Stimulated activated CD8-positive, alpha-beta memory T cell treated with anti-CD3 and anti-CD28 coated beads, Interleukin-15, amount 100 ng/mL, for 4 hours (primary cell): ENCODE measurements at regions not wholly inside any gene's neighbourhood (a gene's known extent, or its start where the extent isn't known, plus 50 kb on each side); places are given as distances from the start of the nearest gene placed in this dataset.
"Not testable (repeated sequence)": the region's sequence is repeated elsewhere in the genome, so short reads cannot be mapped to it uniquely, and the experiment has no call there.

Experiments used
- DNase-seq, 2 donors: peaks; one replicate each; pipeline ENCODE4 v3.0.0-alpha.2; 2020; ENCODE audit warnings: low read depth in 2 of 2

DNA sequence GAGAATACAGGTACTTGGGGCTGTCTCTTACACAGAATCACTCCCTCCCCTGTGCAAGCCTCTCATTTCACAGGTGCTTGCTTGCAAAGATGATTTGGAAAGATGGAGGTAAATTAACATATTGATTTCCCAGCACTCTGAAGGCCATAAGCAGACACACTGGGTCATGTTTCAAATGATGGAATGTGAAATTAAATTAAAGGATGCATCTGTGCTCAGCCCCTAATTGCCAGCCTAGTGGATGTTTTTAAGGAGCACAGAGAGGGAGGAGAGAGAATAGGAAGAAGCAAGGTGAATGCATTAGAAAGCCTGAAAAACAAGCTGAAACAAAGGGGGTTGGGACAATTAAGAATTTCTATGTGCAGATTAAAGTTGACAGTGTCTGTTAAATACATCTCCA is 96.1 kb upstream of the GRIP1 start:
- no peak for DNase-seq

DNA sequence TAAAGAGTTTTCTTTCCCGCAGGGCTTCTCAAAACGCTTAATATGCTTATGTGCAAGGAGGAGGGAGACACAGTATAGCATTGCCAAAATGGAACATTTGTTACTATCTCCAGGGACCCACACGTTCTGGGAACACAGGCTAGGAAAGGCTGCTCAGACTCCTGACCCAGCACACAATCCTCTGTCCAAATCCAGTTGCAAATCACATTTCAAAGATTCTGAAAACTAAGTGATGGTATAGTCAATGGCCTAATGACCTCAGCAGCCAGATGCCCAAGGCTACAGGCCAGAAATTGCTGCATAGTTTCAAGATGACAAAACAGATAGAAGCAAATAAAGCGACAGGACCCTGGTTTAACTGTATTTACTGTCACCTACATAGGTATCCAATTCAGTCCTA is 97.0 kb upstream of the GRIP1 start:
- no peak for DNase-seq

DNA sequence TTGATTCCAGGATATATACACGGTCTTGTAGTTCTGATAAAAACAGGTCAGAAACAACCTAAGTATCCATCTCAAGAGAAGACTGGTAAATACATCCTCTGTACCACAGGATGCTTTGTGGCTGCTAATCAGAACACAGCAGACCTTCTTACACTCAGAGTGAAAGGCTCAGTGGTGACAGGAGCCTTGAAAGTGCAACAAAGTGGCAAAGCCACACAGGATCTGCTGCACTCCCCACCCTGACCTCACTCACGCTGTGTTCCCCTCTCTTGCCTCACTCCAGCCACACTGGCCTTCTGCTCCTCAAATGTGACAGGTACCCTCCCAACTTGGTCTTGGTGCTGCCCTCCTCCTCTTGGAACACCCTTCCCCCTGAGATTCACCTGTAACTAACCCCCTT is 98.1 kb upstream of the GRIP1 start:
- DNase-seq: peak; percentile 4 to 12

DNA sequence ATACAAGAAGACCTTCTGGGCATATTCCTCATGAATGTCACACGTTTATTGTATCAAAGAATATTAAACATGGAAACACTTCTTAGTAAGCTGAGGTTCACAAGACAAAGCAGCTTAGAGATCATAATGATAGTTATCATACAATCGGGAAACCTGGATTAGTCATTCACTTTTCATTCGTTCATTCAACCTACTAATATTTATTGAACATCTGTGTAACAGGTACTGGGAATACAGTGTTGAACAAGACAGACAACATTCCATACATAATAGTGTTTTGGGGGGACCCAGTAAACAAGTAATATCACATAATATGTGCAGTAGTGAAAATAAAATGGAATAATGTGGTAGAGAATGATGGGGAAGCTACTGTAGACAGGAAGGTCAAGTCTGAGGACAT is 100.6 kb upstream of the GRIP1 start:
- DNase-seq: no peak

DNA sequence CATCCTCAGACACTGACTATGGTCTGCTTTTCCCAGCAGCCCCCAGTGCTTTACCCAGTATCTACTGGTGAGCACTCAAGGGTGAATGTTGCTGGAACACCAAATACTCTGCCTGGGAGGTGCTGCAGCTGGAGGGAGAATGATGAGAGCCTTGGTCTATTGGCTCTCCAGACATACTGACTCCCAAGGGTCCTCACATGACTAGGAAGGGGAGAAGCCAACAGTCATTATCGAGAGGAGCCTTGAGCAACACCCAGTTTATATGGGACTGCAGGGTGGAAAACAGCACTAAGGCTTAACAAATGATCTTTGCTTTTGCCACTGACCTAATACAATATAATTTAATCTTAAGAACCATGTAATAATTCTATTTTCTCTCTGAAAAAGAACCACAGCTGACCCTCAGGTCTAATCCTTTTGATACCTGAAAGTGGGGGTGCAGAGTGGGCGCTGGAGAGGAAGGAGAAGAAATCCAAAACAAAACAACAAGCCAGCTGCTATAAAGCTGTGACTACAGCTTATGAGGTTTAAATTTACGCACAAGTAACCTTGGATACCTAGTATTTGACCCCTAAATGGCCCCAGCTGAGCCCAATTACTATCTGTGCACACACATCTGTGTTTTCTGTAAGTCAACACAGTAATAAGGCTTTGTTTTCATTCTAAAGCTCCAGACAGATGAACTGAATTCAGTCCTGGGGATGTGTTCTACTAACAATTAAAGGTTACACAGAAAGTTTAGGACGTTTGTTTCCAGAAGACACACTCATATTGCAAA is 107.8 kb upstream of the GRIP1 start:
- no peak for DNase-seq

- DNase-seq: no peak
Observed at GRCh38 chr12:66799551-66799950, 120.7 kb upstream of the GRIP1 start.

GRCh38 chr12:66800046-66800445 is 121.2 kb upstream of the GRIP1 start:
- no peak for DNase-seq

GRCh38 chr12:66803930-66804329 is 125.1 kb upstream of the GRIP1 start:
- DNase-seq: no peak

DNA sequence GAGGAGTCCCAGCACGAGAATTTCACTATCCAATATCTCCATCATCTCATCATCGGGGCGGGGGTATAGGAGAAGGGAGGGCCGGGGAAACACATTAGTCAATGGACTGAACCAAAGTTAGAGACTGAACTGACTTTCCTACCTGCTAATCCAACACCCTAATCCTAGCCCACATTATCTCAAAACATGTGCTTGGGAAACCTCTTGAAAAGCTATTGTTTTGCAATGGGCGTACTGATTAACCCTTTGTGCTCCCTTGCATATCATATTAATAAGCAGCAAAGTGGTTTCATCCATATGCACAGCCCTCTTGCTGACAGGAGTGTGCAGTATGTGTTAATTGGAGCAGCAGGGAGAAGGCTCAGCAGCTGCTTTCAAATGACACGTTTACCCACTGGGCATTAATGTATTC is 125.7 kb upstream of the GRIP1 start:
- DNase-seq: no peak

DNA sequence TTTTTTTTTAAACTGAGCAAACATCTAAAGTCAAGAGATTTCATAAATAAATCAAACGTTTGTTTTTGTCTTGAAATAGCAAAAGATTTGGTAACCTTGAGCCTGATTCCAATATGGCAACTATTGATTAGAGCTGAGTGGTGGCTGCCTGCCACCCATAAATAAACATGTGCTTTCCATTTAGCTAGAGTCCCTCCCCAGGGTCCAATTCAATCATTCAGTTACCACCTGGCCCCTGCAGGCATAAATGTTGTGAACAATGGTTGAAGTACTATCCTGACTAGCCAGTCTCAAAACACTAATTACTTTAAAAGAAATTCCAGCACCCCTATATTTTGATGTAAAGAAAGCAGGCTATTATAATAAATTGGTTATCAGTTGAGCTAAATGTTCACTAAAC is 129.7 kb upstream of the GRIP1 start:
- DNase-seq: no peak

DNA sequence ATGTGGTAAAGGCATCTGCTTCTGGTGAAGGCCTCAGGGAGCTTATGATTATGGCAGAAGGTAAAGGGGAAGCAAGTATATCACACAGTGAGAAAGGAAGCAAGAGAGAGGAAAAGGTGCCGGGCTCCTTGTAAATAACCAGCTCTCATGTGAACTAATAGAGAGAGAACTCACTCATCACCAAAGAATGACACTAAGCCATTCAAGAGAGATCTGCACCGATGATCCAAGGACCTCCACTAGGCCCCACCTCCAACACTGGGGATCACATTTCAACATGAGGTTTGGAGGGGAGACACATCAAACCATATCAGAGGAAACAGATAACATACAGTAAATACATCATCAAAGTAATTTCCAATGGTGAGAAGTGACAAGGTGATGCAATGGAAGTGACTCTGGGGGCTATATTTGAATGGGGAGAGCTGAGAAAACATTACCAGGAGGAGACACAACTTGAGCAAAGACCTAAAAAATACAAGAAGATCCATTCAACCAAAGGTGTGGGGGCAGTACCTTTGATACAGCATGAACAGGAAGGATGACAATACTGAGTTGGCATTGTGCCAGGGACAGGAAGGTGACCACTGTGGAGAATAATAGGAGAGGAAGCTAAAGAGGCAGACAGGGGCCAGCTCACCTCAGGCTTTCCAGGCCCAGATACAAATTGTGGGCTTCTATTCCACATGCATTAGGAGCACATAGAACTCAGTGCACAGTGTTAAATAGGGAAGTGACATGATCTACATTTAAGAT is 134.4 kb upstream of the GRIP1 start:
- no peak for DNase-seq

DNA sequence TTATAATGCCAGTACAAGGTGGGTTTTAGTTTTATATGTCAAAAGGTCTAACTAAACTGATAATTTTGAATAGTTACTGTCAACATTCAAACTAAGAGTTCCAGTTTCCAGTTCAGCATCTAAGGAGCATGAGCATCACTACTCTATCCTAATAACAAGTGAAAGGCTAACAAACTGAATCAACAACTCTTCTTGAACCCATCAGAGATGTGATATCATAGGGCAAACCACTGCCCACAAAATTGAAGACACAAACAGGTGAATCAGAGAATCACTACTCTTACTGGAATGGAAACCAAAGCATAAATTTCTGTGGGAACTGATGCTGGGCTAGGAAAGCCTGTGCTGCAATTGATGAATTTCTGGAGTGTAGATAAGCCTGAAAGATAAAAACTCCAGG is 140.7 kb upstream of the GRIP1 start:
- no peak for DNase-seq

GRCh38 chr12:66822961-66823360 is 144.1 kb upstream of the GRIP1 start:
- no peak for DNase-seq

DNA sequence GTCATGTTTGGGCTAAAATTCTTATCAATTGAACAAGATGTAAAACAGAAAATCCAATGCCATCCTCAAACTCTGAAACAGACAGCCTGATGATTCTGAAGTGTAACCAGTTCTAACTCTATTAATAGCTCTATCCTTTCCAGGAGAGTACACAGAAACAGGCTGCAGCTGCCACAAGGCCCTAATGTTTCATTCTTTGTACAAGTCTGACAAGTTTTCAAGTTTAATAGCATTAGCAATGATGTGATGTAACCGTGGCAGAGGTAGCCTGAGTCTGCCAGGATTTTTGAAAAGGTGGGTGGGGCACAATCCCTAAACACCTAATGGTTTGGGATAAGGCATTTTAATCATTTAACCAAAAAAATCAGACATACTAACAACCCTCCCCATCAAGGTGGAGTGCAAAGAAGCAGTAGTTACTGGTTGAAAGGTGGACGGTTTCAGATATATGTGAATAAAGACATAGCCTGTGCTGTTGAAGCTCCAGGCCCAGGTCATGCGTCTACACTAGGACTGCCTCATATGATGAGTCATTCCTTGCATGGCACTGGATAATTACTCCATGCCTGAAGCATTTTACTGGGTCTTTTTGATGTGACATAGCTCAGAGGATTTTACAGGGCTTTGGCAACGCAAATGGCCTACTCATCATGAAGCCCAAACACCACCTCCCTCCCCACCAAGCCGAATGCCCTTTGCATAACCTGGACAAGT is 145.1 kb upstream of the GRIP1 start:
- DNase-seq: no peak

DNA sequence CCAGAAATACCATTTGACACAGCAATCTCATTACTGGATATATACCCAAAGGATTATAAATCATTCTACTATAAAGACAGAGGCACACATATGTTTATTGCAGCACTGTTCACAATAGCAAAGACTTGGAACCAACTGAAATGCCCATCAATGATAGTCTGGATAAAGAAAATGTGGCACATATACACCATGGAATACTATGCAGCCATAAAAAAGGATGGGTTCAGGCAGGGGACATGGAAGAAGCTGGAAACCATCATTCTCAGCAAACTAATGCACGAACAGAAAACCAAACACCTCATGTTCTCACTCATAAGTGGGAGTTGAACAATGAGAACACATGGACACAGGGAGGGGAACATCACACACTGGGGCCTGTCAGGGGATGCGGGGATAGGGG is 147.0 kb upstream of the GRIP1 start:
- DNase-seq: not testable (repeated sequence)

DNA sequence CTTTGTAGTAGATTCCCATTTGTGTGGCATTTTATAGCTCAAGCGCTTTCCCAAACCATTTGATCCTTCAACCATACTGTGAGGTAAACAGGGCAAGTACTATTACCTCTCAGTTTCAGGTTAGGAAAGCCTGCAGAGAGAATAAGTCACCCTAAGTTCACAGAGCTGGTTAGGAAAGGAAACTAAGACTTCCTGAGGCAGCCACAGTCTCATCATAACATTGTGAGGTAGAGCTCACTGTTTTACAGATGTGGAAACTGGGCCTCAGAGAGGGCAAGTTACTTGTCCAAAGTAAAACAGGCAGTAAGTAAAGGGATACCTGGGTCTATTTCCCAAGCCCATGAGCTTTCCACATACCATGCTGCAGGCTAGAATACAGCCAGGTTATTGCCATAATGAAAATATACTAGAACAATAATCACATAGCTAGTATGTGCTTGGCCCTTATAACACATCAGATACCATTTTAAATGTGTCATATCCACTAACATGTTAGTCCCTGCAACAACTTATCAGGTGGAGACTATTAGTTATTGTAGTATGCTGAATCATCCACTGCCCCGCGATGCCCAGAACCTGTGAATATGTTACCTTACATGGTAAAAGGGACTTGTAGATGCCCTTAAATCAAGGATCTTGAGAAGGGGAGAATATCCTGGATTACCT is 150.9 kb upstream of the GRIP1 start:
- no peak for DNase-seq

- DNase-seq: no peak
Observed at GRCh38 chr12:66831495-66831894, 152.6 kb upstream of the GRIP1 start.

- no peak for DNase-seq
Observed at GRCh38 chr12:66832997-66833396, 154.1 kb upstream of the GRIP1 start.

DNA sequence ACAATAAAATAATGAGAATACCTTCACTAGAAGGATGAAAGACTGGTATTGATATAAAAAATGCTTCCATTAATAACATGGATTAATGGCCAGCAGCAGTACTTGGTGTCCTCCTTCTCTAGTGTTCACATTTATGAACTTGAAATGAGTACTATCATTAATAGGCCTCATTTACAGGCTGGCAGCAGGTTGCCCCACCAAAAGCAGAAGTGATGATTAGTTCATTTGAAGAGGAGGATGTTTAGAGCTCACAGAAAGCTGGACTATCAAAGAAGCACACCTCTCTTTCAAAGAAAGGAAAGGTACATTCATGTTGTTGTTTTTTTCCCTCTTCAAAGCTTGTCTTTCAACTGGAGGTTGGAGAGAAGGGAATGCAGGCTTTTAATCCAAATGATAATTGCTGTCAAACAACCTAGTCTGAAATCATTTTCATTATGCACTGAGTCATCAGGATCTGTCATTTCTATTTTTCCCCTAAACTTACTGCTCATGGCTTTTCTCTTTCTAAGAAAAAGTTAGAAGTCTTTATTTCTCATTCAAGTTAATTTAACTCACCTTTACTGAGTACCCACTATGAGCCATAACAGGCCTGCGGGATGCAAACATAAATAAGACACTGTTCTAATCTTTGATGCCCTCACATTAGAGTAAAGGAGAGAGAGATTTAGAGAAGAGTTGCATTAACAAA is 157.9 kb upstream of the GRIP1 start:
- no peak for DNase-seq

DNA sequence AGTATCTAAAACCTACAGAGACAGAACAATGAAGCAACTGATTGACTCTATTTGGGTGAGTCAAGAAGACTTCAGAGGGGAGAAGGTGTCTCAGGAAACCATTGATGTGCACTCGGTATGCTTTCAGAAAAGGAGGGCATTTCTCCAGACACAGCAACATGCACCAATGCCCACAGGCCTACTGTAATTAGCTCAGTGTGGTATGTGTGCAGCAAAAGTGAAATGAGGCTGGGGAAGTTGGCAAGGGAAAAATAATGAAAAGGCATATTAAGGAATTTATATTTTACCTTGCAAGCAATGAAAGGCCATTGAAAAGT is 158.4 kb upstream of the GRIP1 start:
- no peak for DNase-seq

GRCh38 chr12:66838366-66838765 is 159.5 kb upstream of the GRIP1 start:
- DNase-seq: no peak

DNA sequence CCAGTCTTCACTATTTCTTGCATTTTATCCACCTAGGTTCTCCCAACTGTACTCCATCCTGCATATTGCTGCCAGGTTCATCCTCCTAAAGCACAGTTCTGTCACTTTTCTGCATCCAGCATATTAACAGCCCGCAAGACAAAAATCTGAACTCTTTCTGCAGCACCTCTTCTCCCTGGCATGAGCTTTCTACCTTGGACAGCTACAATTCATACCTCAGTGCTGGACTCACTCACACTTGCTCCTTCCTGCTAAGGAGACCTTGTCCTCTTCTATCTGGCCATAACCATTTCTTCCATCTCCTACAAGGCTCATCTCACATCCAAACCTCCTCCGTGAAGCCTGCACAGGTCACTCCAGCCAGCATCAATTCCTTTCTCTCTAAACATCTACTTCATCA is 170.1 kb upstream of the GRIP1 start:
- no peak for DNase-seq
